Suppressor macrophage (primary cell): ENCODE measurements at regions not wholly inside any gene's neighbourhood (a gene's known extent, or its start where the extent isn't known, plus 50 kb on each side); places are given as distances from the start of the nearest gene placed in this dataset.
A peak's percentile ranks its signal among the peaks of the same experiment; 100 is the strongest.
"Not testable (repeated sequence)": the region's sequence is repeated elsewhere in the genome, so short reads cannot be mapped to it uniquely, and the experiment has no call there.

Experiments
- DNase-seq, 4 experiments: peaks; one replicate each; pipeline ENCODE4 v3.0.0-alpha.2; 2020 to 2022

DNA sequence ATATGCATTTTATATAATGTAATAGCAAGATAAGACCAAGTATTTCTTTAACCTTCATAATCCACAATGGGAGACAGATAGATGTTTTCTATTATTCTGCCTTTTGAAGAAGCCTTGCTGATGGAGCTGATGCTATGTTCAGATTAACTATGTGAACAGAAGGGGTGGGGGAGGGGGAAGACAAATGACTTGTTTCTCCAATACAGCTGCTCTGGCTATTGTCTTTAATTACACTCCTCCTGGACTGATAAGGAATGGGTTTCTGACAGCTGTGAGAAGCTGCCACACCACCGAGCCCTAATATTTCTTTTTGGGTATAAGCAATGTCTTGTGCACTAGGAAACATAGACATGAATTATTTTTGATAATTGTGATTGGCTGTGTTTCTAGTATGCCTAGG, 62.0 kb downstream of the CAVIN4 start:
- no peak for DNase-seq

DNA sequence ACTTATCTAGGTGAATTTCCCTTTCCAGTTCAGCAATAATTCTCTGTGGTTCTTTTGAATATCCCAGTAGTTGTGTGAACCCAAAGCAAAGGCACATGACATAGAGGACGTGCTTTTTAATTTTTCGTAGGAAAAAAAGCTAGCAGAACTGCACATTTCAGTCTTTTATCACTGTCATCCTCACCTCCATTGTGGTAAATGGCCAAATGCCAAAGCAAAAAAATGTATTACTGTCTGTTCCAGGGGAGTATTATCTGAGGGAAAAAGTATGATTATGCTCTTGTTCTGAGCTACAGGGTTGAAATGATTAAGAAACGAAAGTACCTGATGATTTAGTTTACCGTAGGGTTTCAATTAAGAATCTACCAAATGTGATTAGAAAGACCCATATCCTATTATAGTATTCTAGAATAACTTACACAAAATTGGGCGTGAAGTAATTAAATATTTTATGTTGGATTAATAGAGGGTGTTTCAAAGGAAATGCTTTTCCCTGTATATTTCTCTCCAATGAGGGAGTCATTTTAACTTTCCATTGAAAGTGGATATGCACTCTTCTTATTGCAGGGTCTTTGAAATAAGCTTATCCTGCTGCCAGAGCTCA, 62.7 kb downstream of the CAVIN4 start:
- no peak for DNase-seq

DNA sequence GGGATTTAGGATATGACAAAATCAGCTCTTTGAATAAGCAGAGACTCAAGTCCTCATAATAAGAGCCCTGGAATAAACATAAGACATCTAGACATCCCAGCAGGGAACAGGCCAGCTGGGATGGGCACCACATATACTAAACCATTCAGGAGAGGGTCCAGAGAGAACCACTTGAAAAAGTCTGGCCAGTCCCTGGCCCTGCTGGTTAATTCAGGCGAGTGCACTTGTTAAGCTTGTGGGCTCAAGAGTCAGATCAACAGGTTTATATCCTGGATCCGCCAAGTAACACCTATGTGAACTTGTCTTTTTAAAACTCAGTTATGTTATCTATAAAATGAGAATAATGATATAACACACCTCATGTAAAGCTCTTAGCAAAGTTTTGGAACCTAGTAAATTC, 63.3 kb downstream of the CAVIN4 start:
- no peak for DNase-seq

DNA sequence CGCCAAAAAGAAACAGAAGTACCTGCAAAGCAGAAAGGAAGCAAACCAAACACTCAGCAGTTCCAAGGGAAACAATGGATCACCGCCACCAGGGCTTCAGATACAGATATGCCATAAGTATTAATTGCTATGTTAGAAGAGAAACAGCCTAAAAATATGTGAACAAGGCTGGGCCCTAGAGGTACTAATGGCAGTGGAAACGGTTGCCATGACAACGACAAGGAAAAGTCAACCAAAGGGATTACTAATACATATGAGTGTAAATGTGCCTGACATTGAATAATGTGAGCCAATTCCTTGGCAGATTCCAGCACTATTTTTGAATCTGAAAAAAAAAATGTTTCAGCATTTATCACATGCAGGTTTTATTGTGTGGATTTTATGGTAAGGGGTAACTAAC, 75.0 kb downstream of the CAVIN4 start:
- DNase-seq, result no peak

DNA sequence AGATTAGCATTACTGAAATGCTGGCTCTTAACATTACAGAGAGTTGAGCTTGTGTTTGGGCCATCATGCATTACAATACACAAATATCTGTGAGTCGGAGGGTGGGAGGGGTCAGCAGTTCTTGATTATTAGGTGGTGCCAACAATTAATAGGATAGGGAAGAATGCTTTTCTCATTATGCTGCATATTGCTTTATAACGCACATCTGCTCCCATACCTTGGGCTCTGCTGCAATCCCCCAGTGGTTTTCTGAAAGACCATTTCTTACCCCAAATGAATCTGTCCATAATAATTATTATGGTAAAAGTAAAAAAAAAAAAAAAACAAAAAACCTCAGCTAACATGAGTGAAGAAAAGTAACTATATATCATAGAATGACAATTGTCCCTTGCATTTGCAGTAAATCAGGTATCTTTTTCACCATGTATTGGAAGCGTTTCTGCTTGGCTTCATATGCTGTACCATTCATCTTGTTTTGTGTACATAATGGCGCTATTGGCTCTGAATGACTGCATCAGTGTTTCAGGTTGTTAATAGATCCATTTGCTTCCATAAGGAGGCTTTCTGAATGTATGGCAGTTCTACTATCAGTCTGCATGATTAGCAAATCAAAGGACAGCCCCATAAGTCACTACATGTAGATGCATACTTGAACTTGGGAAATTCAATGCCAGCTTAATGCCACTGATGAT, 75.9 kb downstream of the CAVIN4 start:
- no peak for DNase-seq

DNA sequence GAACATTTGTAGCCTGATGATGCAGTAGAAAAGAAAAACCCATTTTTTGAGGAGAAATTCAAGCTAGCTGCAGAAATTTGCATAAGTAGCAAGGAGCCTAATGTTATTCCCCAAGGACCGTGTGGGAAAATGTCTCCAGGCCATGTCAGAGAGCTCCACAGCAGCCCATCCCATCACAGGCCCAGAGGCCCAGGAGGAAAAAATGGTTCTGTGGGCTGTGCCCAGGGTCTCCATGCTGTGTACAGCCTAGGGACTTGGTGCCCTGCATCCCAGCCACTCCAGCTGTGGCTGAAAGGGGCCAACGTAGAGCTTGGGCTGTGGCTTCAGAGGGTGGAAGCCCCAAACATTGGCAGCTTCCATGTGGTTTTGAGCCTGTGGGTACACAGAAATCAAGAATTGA, 79.0 kb downstream of the CAVIN4 start:
- DNase-seq, result not testable (repeated sequence)

DNA sequence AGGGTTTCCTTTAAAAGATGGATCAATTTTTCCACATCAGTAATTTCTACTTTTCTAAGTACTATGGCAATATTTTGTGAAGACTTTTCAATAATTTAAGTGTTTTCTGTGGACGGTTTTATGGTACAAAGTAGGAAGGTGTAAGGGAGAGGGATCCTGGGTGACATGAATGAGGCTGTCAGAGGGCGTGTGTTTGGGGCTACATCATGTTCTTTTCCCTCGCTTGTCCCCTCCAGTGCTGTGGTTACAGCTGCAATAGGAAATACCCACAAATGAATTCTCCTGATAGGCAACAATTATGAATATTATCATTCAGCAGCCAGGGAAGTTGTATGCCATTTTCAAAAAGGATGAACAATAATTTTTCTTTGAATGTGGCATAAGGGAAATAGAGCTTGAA, 83.8 kb downstream of the CAVIN4 start:
- no peak for DNase-seq

DNA sequence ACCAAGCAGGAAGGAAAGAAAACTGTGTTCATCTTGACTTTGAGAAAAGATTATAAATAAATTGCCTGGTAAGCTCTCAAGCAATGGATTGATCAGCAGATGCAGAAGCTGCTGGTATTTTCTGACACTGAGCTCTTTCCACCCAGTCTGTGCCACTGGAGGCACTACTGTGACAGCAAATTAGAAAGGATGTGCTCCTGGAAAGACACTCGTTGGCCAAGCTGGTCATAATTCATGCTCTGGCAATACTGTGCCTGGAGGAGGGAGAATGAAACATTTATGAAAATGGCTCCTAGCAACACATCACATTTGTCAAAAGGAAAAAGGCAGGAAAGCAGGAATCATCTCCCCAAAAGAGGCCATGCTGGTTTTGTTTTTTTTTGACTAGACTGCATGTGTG, 84.2 kb downstream of the CAVIN4 start:
- no peak for DNase-seq

DNA sequence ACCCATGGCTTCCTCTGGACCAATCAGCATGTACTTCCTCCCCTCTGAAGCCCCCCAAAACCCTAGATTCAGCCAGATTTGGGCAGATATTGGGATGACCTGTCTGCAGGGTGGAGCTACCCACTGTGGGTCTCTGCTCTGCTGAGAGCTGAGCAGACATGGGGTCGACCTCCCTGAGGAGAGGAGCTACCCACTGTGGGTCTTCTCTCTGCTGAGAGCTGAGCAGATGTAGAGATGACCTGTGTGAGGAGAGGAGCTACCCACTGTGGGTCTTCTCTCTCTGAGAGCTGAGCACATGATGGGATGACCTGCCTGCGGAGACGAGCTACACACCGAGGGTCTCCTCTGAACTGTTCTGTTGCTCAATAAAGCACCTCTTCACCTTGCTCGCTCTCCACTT, 89.6 kb downstream of the CAVIN4 start:
- no peak for DNase-seq

DNA sequence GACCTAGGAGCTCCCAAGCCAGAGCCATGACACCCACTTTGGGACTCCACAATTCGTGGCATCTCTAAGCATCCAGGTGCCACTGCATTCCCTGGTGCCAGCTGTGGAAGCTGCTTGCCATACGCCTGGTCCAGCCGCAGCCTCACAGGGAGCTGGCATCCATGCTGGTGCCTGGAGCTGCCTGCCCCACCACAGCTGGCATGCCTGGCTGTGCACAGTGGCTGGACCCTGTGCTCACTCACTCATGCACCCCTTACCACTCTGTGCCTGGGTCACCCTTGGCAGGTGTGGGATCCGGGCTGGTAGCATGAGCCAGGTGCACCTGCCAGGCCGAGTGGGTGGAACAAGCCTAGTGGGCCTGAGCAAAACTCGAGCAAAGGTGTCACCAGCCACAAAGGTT, 90.1 kb downstream of the CAVIN4 start:
- no peak for DNase-seq

DNA sequence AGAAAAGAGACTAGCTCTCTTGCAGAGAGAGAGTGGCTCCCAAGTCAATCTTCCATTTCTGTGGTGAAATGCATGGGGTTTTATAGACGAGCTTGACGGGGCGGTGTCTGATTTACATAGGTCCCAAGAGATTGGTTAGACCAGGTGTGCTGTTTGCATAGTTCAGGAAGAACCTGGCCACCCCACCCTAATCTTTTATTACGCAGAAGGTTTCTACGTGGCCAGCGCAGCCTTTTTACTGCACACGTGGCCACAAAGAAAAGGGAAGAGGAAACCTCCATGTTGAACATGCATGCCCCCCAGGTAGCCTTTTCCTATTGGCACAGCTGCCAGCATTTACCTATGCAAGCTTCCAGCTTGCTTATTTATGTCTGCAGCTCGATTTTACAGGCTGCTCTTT, 92.1 kb downstream of the CAVIN4 start:
- DNase-seq, result no peak

DNA sequence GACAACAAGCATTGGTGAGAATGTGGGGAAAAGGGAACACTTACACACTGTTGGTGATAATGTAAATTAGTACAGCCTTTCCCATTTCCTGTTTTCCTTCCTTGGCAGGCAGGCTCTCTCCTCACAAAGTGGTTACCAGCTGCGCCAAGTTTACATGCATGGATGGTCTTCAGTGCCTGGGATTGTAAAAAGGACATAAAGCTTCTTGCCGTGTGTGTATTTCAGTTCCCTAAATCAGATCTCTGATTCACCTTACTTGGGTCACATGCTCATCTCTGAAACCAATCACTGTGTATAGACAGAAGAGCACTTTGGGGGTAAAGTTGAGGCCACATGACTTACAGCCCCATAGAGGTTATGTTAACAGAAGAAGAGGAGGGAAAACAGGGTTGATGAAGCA, 92.8 kb downstream of the CAVIN4 start:
- no peak for DNase-seq

DNA sequence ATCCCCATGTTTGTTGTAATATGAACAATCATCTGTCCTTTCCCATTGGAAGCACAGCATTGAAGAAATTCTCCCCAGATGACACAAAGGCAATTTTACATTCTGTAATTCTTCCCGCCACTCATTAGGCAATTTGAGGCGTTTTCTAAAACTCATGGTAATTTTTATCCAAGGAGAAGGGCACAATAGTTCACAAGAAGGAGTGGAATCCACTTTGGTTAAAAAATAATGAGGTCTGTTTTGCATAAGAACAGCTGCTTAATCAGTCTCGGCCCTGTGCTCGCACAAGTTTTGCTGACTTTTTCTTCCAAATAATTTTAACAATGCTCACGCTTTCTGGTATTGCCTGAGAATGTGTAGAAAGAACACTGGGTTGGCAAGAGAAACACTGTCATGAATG, 94.0 kb downstream of the CAVIN4 start:
- no peak for DNase-seq

DNA sequence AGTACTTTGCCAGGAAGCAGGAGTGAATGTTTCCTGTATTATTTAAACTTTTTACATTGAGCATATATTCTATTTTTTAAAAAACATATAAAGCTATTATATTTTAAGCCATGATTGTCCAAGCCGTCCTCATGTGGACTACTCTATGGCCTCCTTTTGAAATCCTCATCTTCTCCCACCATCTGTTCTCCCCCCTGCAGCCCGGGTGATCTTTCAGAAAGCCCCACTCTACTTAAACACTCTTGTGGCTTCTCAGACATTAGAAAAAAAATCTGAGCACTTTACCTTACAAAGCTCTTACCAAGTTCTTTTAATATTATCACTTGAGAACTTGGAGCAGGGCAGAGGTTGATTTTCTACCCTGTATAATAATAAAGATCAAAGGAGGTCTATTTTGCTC, 95.4 kb downstream of the CAVIN4 start:
- DNase-seq, result no peak

DNA sequence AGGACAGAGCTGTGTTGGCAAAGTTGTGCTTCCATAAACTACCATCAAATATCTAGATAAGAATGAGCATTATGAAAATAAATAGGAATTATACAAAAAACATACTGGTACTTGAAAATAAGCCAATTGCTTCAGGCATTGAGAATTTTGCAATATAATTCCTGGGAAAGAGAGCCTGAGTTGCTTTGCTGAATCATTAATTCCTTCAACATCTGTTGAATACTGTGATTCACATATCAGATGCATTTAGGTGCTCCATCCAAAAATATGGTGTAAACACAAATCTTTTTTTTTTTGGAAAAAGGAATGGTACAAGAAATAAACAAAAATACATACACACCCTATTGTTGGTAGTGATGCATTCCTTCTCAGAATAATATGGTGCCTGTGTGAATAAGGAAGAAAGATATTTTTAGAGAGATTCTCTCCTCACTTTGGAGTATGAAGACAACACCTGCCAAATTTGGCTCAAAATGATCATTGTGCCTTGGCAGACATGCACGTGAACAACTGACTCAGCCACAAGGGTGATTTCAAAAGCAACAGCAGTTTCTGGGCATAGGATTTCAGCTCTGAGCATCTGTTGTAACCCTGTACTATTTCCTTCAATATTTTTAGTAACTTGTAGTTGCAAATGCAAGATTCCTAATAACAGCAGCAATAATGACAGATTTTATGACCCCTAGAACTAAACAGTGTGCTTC, 96.7 kb downstream of the CAVIN4 start:
- DNase-seq, result no peak

DNA sequence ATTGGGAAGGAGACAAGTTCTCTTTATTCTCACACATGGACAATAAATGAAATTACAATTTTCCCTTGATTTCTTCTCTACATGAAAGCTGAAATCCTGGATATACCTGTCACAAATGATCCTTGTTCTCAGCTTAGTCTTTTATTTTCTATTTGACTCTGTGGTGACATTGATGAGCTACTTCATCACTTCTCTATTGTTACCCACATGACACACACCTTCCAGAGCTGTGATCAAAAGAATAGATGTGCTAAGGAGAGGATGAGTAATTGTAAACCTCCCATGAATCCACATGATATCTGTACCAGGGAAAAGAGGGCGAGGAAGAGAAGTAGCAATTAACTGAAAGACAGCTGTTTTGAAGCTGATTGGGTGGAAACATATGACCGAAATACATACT, 102.0 kb downstream of the CAVIN4 start:
- no peak for DNase-seq

DNA sequence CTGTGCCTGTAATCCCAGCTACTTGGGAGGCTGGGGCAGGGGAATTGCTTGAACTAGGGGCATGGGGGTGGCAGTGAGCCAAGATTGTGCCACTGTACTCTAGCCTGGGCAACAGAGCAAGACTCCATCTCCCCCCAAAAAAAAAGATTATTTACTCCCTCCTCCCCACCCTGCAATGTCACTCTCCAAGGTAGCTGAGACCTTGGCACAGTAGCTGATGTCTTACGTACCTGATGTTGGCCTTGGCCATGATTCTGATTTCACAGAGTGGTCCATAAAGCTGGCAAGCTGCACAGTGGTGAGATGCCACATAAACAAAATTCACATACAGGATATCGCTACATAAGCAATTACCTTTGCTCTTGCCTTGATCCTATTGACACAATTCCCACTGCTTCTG, 108.5 kb downstream of the CAVIN4 start:
- DNase-seq, result no peak

DNA sequence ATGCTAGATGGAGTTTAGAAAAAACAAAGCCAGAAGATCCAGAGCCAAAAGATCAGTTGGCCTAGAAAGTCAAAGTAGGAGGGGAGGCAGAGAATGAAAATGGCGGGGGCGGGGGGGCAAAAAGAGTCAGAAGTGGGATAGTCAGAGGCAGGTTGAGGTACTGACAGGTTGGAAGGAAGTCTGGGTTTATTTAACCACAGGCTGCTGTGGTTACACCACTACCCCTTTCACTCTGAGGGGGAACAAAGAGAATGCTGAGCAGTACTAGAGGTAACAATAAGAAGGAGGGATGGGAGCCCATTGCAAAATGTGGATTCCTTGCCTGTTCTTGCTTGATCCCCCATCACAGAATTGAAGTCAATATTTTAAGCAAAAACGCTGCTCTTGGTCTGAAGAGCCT, 111.8 kb downstream of the CAVIN4 start:
- DNase-seq, result no peak

DNA sequence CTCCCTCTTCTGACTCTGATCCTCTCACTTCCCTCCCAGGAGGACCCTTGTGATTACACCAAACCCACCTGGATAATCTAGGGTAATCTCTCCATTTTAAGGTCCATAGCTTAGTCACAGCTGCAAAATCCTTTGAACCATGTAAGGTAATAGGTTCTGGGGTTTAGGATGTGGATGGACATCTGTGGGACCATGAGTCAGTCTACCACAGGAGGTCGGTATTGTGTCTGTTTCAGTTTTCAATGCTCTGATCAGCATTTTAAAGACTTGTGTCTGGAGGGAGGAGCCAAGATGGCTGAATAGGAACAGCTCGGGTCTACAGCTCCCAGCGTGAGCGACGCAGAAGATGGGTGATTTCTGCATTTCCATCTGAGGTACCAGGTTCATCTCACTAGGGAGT, 112.6 kb downstream of the CAVIN4 start:
- no peak for DNase-seq

DNA sequence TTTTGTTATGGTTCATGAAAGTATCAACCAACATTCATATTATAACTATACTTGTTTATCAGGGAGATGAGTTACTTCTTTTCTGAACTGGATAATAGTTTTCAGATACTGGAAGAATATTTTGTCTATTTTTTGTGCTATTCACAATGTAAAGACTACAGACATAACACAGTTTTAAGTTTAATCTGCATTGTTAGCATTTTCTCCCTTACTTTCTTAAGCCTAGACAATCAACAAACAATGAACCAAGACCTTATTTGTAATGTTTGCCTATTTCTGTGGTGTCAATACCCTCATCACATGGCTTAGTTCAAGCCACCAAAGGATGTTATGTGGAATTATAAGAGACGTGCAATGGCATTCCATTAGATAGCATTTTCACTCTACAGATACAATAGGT, 119.5 kb downstream of the CAVIN4 start:
- no peak for DNase-seq

DNA sequence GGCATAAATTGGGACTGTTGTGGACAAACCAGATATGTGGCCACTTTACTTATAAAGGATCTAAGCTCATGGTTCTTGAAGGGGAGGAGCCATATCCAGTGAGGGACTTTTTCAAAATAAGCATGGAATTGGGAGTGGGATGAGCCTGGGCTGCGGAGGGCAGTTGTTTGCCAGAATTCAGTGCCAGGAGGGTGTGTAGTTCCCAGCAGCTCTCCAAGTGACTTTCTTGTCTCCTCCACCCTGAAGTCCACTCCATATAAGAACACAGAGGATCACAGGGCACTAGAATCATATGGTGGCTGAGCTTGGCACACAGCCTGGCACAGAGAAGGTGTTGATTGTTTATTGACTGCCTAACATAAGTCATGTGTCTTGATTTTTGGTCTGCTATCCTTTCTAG, 121.1 kb downstream of the CAVIN4 start:
- DNase-seq, result no peak

DNA sequence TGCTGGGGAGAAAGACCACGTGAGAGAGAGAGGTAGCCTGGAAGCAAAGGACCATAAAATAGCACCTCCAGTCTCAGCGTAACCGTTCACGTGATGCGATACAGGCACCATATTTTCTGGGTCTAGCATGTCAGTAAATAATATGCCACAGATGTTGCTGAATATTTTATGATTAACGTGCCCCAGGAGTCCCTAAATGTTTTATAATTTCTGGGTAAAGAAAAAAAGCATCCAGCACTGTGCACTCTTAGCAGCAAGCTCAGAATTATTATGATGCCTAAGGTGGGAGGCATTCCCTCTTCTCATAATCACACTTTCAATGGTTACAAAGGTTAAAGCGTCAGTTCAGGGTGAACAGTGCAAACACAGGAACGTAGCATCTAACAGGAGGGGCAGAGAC, 121.8 kb downstream of the CAVIN4 start:
- DNase-seq, result no peak

DNA sequence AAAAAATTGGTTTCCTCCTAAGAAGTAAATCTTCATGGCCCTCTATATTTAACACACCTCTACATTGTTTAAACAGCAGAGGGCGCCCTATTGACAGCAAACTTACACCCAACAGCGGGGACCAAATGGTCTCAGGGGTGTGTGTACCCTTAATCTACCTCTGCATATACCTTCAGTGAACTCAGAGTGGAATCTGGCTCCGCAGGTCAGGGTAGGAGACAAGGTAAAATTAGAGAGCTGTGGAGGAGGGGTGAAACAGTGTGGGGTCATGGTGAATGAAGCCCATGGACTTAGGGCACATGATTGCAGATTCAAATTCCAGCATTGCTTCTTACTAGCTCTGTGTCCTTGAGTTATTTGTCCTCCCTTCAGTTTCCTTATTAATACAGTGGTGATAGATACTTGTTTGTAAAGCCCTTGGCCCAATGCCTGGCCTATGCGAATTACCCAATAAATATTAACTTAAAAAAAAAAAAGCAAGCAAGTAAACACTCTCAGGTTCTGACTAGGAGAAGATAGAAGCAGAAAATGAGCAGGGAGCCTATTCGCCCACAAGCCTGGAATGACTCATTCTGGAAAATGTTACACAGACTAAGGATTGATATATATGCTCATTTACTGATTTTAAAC, 122.9 kb downstream of the CAVIN4 start:
- peak; percentile 20 to 53 (median 32) for DNase-seq
